ENCODE measurements at regions not wholly inside any gene's neighbourhood (a gene's known extent, or its start where the extent isn't known, plus 50 kb on each side); places are given as distances from the start of the nearest gene placed in this dataset.

GRCh38 chr4:57373991-57374390, 263.8 kb upstream of the IGFBP7 start:
- TF ChIP-seq CTCF (conservative IDR thresholded peaks at IDR 0.05) = no peak
- no peak for TF ChIP-seq ZFX (IDR thresholded peaks at IDR 0.05)
